ENCODE measurements at regions not wholly inside any gene's neighbourhood (a gene's known extent, or its start where the extent isn't known, plus 50 kb on each side); places are given as distances from the start of the nearest gene placed in this dataset.

DNA sequence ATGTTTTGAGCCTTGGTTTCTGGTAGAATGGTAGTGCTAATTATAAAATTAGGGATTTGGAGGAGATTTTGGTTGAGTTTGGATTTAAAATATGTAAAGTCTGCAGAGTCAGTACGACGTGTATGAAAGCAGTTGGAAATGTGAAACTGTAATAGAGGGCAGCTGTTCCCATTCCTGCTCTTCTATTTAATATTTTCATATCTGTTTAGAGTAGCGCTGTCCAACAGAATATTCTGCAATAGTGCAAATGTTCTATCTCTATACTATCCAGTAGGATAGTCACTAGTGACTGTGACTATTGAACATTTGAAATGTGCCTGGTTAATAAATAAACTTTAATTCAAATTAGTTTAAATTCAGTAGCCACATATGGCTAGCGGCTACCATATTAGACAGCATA, 443.4 kb upstream of the SOX9 start:
- TF ChIP-seq MAZ (IDR thresholded peaks at IDR 0.05; ENCODE audit: borderline replicate concordance, low read depth, low read length), result no peak
- no peak for TF ChIP-seq RCOR1 (IDR thresholded peaks at IDR 0.05; ENCODE audit: insufficient replicate concordance, low read length)
- TF ChIP-seq, protein P1, sequence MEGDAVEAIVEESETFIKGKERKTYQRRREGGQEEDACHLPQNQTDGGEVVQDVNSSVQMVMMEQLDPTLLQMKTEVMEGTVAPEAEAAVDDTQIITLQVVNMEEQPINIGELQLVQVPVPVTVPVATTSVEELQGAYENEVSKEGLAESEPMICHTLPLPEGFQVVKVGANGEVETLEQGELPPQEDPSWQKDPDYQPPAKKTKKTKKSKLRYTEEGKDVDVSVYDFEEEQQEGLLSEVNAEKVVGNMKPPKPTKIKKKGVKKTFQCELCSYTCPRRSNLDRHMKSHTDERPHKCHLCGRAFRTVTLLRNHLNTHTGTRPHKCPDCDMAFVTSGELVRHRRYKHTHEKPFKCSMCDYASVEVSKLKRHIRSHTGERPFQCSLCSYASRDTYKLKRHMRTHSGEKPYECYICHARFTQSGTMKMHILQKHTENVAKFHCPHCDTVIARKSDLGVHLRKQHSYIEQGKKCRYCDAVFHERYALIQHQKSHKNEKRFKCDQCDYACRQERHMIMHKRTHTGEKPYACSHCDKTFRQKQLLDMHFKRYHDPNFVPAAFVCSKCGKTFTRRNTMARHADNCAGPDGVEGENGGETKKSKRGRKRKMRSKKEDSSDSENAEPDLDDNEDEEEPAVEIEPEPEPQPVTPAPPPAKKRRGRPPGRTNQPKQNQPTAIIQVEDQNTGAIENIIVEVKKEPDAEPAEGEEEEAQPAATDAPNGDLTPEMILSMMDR (conservative IDR thresholded peaks at IDR 0.05; ENCODE audit: low read depth, low read length), result no peak
- TF ChIP-seq FOS (IDR thresholded peaks at IDR 0.05; ENCODE audit: low read depth, low read length), result no peak
- TF ChIP-seq POLR2A (IDR thresholded peaks at IDR 0.05; ENCODE audit: low read depth, low read length), result no peak
- no peak for TF ChIP-seq CHD1 (IDR thresholded peaks at IDR 0.05; ENCODE audit: low read depth, low read length)
- no peak for TF ChIP-seq BHLHE40 (IDR thresholded peaks at IDR 0.05; ENCODE audit: low read depth, low read length)
- no peak for TF ChIP-seq MXI1 (IDR thresholded peaks at IDR 0.05; ENCODE audit: borderline replicate concordance, low read depth, low read length)

Data from IMR-90 (cell line).